GM23338 (cell line): ENCODE measurements at regions not wholly inside any gene's neighbourhood (a gene's known extent, or its start where the extent isn't known, plus 50 kb on each side); places are given as distances from the start of the nearest gene placed in this dataset.

Experiments
- CTCF ChIP-seq, 2 experiments: fragments of 200-600 bp in 1 of 2; sonication (generic) in 1 of 2; conservative IDR thresholded peaks; 2 replicates each; pipeline versions ENCODE4 v1.5.1 to v1.6.1; 2016 to 2017; ENCODE audit warnings: antibody characterized with exemption in 2 of 2, low read depth in 2 of 2, mild to moderate bottlenecking in 2 of 2, moderate library complexity in 1 of 2
- EZH2 ChIP-seq: fragments of 200-600 bp; sonication (generic); IDR thresholded peaks from one replicate; pipeline ENCODE4 v1.8.0; 2017; ENCODE audit warnings: antibody characterized with exemption, mild to moderate bottlenecking, low read depth; ENCODE audit not compliant: unreplicated experiment
- EZH2phosphoT487 ChIP-seq: fragments of 200-600 bp; sonication (generic); IDR thresholded peaks from one replicate; pipeline ENCODE4 v1.8.1; 2018; ENCODE audit warnings: antibody characterized with exemption; ENCODE audit not compliant: unreplicated experiment
- POLR2AphosphoS5 ChIP-seq: IDR thresholded peaks from 2 replicates; pipeline ENCODE4 v1.6.1; 2016; ENCODE audit warnings: antibody characterized with exemption, low read depth
- REST ChIP-seq: IDR thresholded peaks from one replicate; pipeline ENCODE4 v1.6.1; 2018; ENCODE audit warnings: antibody characterized with exemption; ENCODE audit not compliant: unreplicated experiment

- TF ChIP-seq POLR2AphosphoS5 (no peak), EZH2 (no peak), CTCF (conservative IDR thresholded peaks at IDR 0.05; ENCODE audit: low read depth in 2 of 2) (no peak), REST (no peak), EZH2phosphoT487 (no peak)
Observed at GRCh38 chr4:99722006-99722405, 64.4 kb upstream of the C4orf54 start.
